WERI-Rb-1 (cell line): ENCODE measurements at regions not wholly inside any gene's neighbourhood (a gene's known extent, or its start where the extent isn't known, plus 50 kb on each side); places are given as distances from the start of the nearest gene placed in this dataset.

ENCODE experiments used
- DNase-seq: peaks from one replicate; pipeline ENCODE4 v3.0.0-alpha.2; 2020
- H3K27ac ChIP-seq: fragments of 250-450 bp; sonication (Bioruptor Pico); 2 replicates; pipeline ENCODE4 v1.5.1; 2020; ENCODE audit warnings: mild to moderate bottlenecking, moderate library complexity
- H3K27me3 ChIP-seq: fragments of 250-450 bp; sonication (Bioruptor Pico); 2 replicates; pipeline ENCODE4 v1.5.1; 2021; ENCODE audit warnings: mild to moderate bottlenecking, low read depth, moderate library complexity; ENCODE audit not compliant: insufficient read depth, severe bottlenecking
- H3K36me3 ChIP-seq: fragments of 250-450 bp; sonication (Bioruptor Pico); 2 replicates; pipeline ENCODE4 v1.5.1; 2020; ENCODE audit warnings: mild to moderate bottlenecking, moderate library complexity
- H3K4me3 ChIP-seq: 2 replicates; pipeline ENCODE4 v1.5.1; 2011; ENCODE audit warnings: low read depth, mild to moderate bottlenecking, control low read depth, low read length
- H3K9me3 ChIP-seq: fragments of 250-450 bp; sonication (Bioruptor Pico); 2 replicates; pipeline ENCODE4 v1.5.1; 2021; ENCODE audit warnings: mild to moderate bottlenecking, moderate library complexity; ENCODE audit not compliant: severe bottlenecking
- CTCF ChIP-seq: IDR thresholded peaks from 2 replicates; pipeline ENCODE4 v1.5.1; 2011; ENCODE audit warnings: low read depth, mild to moderate bottlenecking, control low read depth, inconsistent platforms, low read length

GRCh38 chr5:159642379-159642778 is 273.9 kb upstream of the ADRA1B start:
- TF ChIP-seq CTCF = no peak
- Histone ChIP-seq H3K4me3 (no peak overlapping the region), H3K36me3 (no peaks in the 10 kb centered on the region), H3K9me3 (no peaks in the 10 kb centered on the region), H3K27me3 (peaks cover 8% of the 10 kb centered on the region), H3K27ac (no peak overlapping the region)
- no peak for DNase-seq

GRCh38 chr5:159644053-159644452 is 272.2 kb upstream of the ADRA1B start:
- no peak for TF ChIP-seq CTCF
- H3K9me3 ChIP-seq = no peaks in the 10 kb centered on the region
- peaks cover 8% of the 10 kb centered on the region for H3K27me3 ChIP-seq
- H3K4me3 ChIP-seq = no peak overlapping the region
- no peaks in the 10 kb centered on the region for H3K36me3 ChIP-seq
- DNase-seq = no peak
- no peak overlapping the region for H3K27ac ChIP-seq

- no peak for DNase-seq
- Histone ChIP-seq H3K36me3 (no peaks in the 10 kb centered on the region), H3K9me3 (no peaks in the 10 kb centered on the region), H3K27me3 (peaks cover 8% of the 10 kb centered on the region), H3K4me3 (no peak overlapping the region), H3K27ac (no peak overlapping the region)
- TF ChIP-seq CTCF = no peak
Observed at GRCh38 chr5:159645179-159645846, 271.0 kb upstream of the ADRA1B start.

GRCh38 chr5:159650803-159651202 is 265.5 kb upstream of the ADRA1B start:
- no peak overlapping the region for H3K4me3 ChIP-seq
- no peaks in the 10 kb centered on the region for H3K36me3 ChIP-seq
- no peak overlapping the region for H3K27ac ChIP-seq
- no peak for TF ChIP-seq CTCF
- no peak for DNase-seq
- no peaks in the 10 kb centered on the region for H3K9me3 ChIP-seq
- peaks cover 3% of the 10 kb centered on the region for H3K27me3 ChIP-seq

- Histone ChIP-seq H3K27me3 (peaks cover 11% of the 10 kb centered on the region), H3K27ac (no peak overlapping the region), H3K9me3 (no peaks in the 10 kb centered on the region), H3K36me3 (no peaks in the 10 kb centered on the region), H3K4me3 (no peak overlapping the region)
- DNase-seq = no peak
- no peak for TF ChIP-seq CTCF
Observed at GRCh38 chr5:159655757-159656409, 260.4 kb upstream of the ADRA1B start.
